GM12891 (cell line): ENCODE measurements at regions not wholly inside any gene's neighbourhood (a gene's known extent, or its start where the extent isn't known, plus 50 kb on each side); places are given as distances from the start of the nearest gene placed in this dataset.

Experiments used
- DNase-seq: peaks from one replicate; pipeline ENCODE4 v3.0.0; 2011; ENCODE audit warnings: low spot score; ENCODE audit not compliant: insufficient read length
- FAIRE-seq: peaks from 2 replicates; lab custom pipeline; 2011; peaks lifted over from hg19 to GRCh38; lab: Jason Lieb, UNC
- PAX5 ChIP-seq: IDR thresholded peaks from 2 replicates; pipeline ENCODE4 v1.6.1; 2011; ENCODE audit warnings: low read length, moderate library complexity, mild to moderate bottlenecking; ENCODE audit not compliant: insufficient read depth, severe bottlenecking
- POLR2A ChIP-seq: IDR thresholded peaks from 2 replicates; pipeline ENCODE4 v1.6.1; 2011; ENCODE audit warnings: low read depth, low read length, control low read depth
- POLR2AphosphoS5 ChIP-seq: IDR thresholded peaks from 2 replicates; pipeline ENCODE4 v1.6.1; 2011; ENCODE audit warnings: low read depth, low read length, control low read depth
- POU2F2 ChIP-seq: IDR thresholded peaks from 2 replicates; pipeline ENCODE4 v1.6.1; 2011; ENCODE audit warnings: low read depth, mild to moderate bottlenecking, control low read depth, low read length, moderate library complexity
- SPI1 ChIP-seq: IDR thresholded peaks from 2 replicates; pipeline ENCODE4 v1.6.1; 2011; ENCODE audit warnings: low read depth, low read length, control low read depth
- TAF1 ChIP-seq: IDR thresholded peaks from 2 replicates; pipeline ENCODE4 v1.6.1; 2011; ENCODE audit warnings: low read depth, low read length, control low read depth

- FAIRE-seq (no peak), DNase-seq (no peak)
- TF ChIP-seq PAX5 (no peak), POU2F2 (no peak), TAF1 (no peak), SPI1 (no peak), POLR2A (no peak), POLR2AphosphoS5 (no peak)
Observed at GRCh38 chr13:90689111-90689510, 658.4 kb upstream of the MIR17HG start.

GRCh38 chr13:90690458-90691080 lies 656.9 kb upstream of the MIR17HG start:
- FAIRE-seq (no peak), DNase-seq (no peak)
- TF ChIP-seq POLR2A (no peak), TAF1 (no peak), SPI1 (no peak), POU2F2 (no peak), PAX5 (no peak), POLR2AphosphoS5 (no peak)

GRCh38 chr13:90696254-90696653 lies 651.2 kb upstream of the MIR17HG start:
- DNase-seq, result no peak
- FAIRE-seq, result no peak
- no peak for TF ChIP-seq SPI1
- TF ChIP-seq POLR2AphosphoS5, result no peak
- no peak for TF ChIP-seq POLR2A
- no peak for TF ChIP-seq POU2F2
- no peak for TF ChIP-seq PAX5
- no peak for TF ChIP-seq TAF1

GRCh38 chr13:90696656-90697055 lies 650.8 kb upstream of the MIR17HG start:
- FAIRE-seq, result no peak
- TF ChIP-seq POU2F2, result no peak
- TF ChIP-seq TAF1, result no peak
- TF ChIP-seq POLR2AphosphoS5, result no peak
- TF ChIP-seq POLR2A, result no peak
- no peak for TF ChIP-seq PAX5
- TF ChIP-seq SPI1, result no peak
- DNase-seq, result no peak

- TF ChIP-seq PAX5 (no peak), POLR2AphosphoS5 (no peak), TAF1 (no peak), POLR2A (no peak), POU2F2 (no peak), SPI1 (no peak)
- DNase-seq, result no peak
- FAIRE-seq, result no peak
Observed at GRCh38 chr13:90700340-90700739, 647.1 kb upstream of the MIR17HG start.

GRCh38 chr13:90701264-90701663 lies 646.2 kb upstream of the MIR17HG start:
- DNase-seq (no peak), FAIRE-seq (no peak)
- TF ChIP-seq TAF1 (no peak), POU2F2 (no peak), SPI1 (no peak), PAX5 (no peak), POLR2AphosphoS5 (no peak), POLR2A (no peak)

GRCh38 chr13:90702050-90702449 lies 645.4 kb upstream of the MIR17HG start:
- no peak for TF ChIP-seq TAF1
- TF ChIP-seq POLR2AphosphoS5, result no peak
- TF ChIP-seq POU2F2, result no peak
- no peak for DNase-seq
- FAIRE-seq, result no peak

- TF ChIP-seq POLR2A, result no peak
- no peak for TF ChIP-seq POLR2AphosphoS5
- no peak for TF ChIP-seq TAF1
- no peak for TF ChIP-seq SPI1
- TF ChIP-seq POU2F2, result no peak
- no peak for TF ChIP-seq PAX5
- FAIRE-seq (no peak), DNase-seq (no peak)
Observed at GRCh38 chr13:90706631-90707030, 640.9 kb upstream of the MIR17HG start.

GRCh38 chr13:90708128-90708527 lies 639.4 kb upstream of the MIR17HG start:
- TF ChIP-seq TAF1 (no peak), POLR2AphosphoS5 (no peak), SPI1 (no peak)
- DNase-seq (no peak), FAIRE-seq (no peak)

GRCh38 chr13:90709319-90709718 lies 638.2 kb upstream of the MIR17HG start:
- DNase-seq, result no peak
- no peak for FAIRE-seq
- TF ChIP-seq POU2F2, result no peak
- TF ChIP-seq PAX5, result no peak
- TF ChIP-seq SPI1, result no peak
- no peak for TF ChIP-seq TAF1
